Stimulated activated effector memory CD8-positive, alpha-beta T cell treated with anti-CD3 and anti-CD28 coated beads, Interleukin-12 subunit alpha, Interleukin-12 subunit beta, amount 100 ng/mL, for 72 hours (primary cell): ENCODE measurements at regions not wholly inside any gene's neighbourhood (a gene's known extent, or its start where the extent isn't known, plus 50 kb on each side); places are given as distances from the start of the nearest gene placed in this dataset.
"Not testable (repeated sequence)": the region's sequence is repeated elsewhere in the genome, so short reads cannot be mapped to it uniquely, and the experiment has no call there.

Experiments
- ATAC-seq: fragments of 150-1000 bp; cut with Tn5 transposase; 2 replicates; pipeline ENCODE4 v1.10.0; 2021
- DNase-seq, 2 donors: peaks; one replicate each; pipeline ENCODE4 v3.0.0; 2021 to 2022; ENCODE audit warnings: low spot score in 2 of 2
- H3K27ac Mint-ChIP-seq: one replicate; pipeline ENCODE4 v1.8.0; 2022; ENCODE audit warnings: mild to moderate bottlenecking, mixed read lengths
- H3K36me3 Mint-ChIP-seq: one replicate; pipeline ENCODE4 v1.8.0; 2022; ENCODE audit warnings: mild to moderate bottlenecking, mixed read lengths
- H3K4me1 Mint-ChIP-seq: one replicate; pipeline ENCODE4 v1.8.0; 2022; ENCODE audit warnings: mixed read lengths
- H3K4me3 Mint-ChIP-seq: one replicate; pipeline ENCODE4 v1.8.0; 2022; ENCODE audit warnings: mild to moderate bottlenecking, mixed read lengths
- H3K9me3 Mint-ChIP-seq: one replicate; pipeline ENCODE4 v1.8.0; 2022; ENCODE audit warnings: mixed read lengths

DNA sequence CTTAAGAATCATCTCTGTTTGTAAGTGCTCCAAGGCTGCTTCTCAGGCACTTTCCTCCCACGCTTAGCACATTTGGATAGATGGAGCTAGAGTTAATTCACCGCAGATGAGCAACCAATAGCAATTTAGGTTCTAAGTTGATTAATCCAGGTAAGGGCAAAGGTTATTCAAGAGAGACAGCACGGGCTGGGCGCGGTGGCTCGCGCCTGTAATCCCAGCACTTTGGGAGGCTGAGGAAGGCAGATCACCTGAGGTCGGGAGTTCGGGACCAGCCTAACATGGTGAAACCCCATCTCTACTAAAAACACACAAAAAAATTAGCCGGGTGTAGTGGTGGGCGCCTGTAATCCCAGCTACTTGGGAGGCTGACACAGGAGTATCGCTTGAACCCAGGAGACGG is 54.5 kb upstream of the UNC13C start:
- not testable (repeated sequence) for ATAC-seq, H3K9me3 Mint-ChIP-seq, H3K4me3 Mint-ChIP-seq, DNase-seq, H3K36me3 Mint-ChIP-seq, H3K27ac Mint-ChIP-seq, H3K4me1 Mint-ChIP-seq

DNA sequence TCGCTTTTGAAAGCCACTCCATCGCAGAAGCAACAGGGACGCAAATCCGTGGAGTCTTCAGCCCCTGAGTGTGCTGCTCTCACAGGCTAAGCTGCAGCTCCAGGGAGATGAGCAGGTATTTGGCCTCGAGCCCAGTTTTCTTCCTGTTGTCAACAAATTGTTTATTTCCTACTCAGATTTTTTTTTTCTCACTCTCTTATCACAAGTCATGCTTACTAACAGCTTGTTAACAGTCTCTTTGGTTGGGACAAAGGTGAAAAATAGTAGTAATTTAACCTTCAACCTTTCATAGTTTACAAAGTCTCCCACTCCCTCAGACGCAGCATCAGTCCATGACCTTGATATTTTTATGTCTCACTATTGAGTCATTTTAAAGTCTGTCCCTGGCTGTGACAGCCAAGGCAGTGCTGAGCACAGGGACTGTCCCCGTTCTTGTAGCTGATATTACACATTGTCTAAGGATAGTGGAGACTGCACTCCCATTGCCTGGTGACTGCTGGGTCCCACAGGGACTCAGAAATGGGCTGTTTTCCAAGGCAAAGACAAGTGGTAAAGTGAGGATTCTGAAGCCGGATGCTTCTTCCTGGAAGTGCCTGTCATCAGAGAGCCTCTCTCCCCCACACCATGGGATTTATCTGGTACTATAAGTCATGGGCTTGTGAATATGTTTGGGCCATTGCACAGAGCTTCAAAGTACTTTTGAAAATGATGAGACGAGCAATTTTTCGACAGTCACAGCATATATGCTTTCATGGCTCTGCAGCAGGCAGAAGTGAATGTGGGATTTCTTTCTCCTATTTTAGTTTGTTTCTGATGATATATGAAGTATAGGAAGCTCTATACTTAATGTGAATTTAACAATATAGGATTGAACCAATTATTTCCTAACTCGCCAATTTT is 59.8 kb upstream of the UNC13C start:
- Mint-ChIP-seq H3K36me3 (no peaks in the 10 kb centered on the region), H3K4me3 (no peak overlapping the region), H3K27ac (no peak overlapping the region), H3K4me1 (no peaks in the 10 kb centered on the region), H3K9me3 (no peaks in the 10 kb centered on the region)
- ATAC-seq, result peak; percentile 36
- no peak for DNase-seq

DNA sequence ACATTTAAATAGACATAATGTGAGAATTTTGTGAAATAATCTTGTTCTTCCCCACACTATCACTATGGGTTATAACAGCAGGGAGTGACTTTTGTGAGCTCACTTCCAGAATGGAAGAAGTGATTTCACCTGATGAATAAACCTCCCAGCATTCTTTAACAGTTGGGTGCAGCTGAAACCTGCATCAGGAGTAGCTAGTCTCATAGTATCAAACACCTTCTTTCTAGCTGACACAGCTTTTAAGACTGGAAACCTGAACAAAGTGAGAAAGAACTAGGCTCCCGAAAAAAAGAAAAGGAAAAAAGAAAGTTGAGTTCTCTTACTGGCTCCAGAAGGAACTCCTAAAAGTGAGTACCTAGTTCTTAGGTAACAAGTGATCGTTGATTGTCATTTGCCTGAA is 61.1 kb upstream of the UNC13C start:
- DNase-seq, result no peak
- no peaks in the 10 kb centered on the region for H3K36me3 Mint-ChIP-seq
- no peak for ATAC-seq

DNA sequence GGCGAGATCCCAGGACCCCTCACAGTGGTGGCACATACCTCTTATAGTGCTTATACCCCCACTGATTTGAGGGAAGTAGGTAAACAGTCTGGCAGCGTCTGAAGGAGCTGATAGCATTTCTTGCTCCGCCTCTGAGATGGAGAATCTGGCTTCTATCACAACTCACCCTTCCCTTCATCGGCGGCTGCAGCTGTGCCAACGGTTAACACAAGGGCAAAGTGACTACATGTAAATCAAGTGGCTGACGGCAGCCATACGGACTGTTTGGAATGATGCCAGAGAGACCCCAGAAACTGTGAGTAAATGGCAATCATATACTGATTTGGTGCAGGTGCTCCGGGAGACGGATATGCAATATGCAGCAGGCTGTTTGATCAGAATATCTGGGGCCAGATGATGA is 66.8 kb upstream of the UNC13C start:
- ATAC-seq (no peak), DNase-seq (no peak)
- H3K4me1 Mint-ChIP-seq, result no peaks in the 10 kb centered on the region
- no peak overlapping the region for H3K27ac Mint-ChIP-seq
- no peak overlapping the region for H3K4me3 Mint-ChIP-seq
- no peaks in the 10 kb centered on the region for H3K36me3 Mint-ChIP-seq
- H3K9me3 Mint-ChIP-seq, result no peaks in the 10 kb centered on the region

More for the DNA sequence above, 61.1 kb upstream of the UNC13C start:
- Mint-ChIP-seq H3K27ac (no peak overlapping the region), H3K4me1 (no peaks in the 10 kb centered on the region), H3K9me3 (no peaks in the 10 kb centered on the region), H3K4me3 (no peak overlapping the region)

DNA sequence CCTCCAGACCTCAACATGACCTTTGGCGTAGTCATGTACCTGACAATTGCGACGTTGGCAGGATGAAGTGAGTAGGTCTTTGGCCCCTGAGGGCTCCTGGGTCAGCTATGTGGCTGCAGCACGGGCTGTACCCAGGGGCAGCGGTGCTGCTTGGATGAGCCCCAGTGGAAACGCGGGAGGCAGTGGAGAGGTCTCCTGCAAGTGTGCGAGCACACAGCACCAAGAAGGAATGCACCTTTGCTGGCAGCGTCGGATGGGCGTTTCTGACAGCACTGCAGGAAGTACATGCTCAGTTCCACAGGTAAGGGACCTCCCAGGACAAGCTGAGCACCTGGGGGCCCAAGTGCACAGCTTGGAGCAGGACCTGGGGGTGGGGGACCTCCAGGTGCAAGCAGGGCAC is 67.4 kb upstream of the UNC13C start:
- DNase-seq (no peak), ATAC-seq (no peak)
- no peak overlapping the region for H3K4me3 Mint-ChIP-seq
- no peak overlapping the region for H3K27ac Mint-ChIP-seq
- no peaks in the 10 kb centered on the region for H3K9me3 Mint-ChIP-seq
- H3K4me1 Mint-ChIP-seq, result no peaks in the 10 kb centered on the region
- no peaks in the 10 kb centered on the region for H3K36me3 Mint-ChIP-seq

DNA sequence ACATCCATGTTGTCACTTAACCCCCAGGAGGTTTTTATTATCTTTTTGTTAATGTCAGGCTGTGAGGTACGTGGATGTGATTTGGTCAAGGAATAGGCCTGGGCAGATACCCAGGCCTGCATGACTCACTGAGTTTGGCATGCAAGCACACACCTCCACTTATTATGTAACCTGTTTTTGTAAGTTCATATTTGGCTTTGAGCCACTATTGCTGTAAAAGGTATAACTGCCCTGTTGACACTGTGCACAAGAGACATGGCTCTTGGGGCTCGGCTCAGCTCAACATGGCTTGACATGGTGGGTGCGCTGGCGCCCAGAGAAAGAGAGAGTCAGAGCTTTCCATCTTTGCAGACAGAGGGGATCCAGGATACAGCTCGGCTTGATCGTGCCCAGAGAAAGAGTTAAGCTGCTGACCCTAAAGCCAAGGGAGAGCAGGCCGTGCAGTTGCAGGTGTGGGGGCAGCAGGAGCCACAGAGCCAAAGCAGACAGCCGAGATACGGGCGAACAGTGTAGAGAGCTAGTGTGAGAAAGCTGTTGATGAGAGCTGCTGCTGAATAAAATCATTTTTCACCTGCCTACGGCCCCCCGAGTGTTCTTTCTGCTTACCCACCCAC is 67.9 kb upstream of the UNC13C start:
- H3K27ac Mint-ChIP-seq, result no peak overlapping the region
- DNase-seq (no peak), ATAC-seq (no peak)
- no peaks in the 10 kb centered on the region for H3K9me3 Mint-ChIP-seq
- H3K4me3 Mint-ChIP-seq, result no peak overlapping the region
- no peaks in the 10 kb centered on the region for H3K4me1 Mint-ChIP-seq
- no peaks in the 10 kb centered on the region for H3K36me3 Mint-ChIP-seq

DNA sequence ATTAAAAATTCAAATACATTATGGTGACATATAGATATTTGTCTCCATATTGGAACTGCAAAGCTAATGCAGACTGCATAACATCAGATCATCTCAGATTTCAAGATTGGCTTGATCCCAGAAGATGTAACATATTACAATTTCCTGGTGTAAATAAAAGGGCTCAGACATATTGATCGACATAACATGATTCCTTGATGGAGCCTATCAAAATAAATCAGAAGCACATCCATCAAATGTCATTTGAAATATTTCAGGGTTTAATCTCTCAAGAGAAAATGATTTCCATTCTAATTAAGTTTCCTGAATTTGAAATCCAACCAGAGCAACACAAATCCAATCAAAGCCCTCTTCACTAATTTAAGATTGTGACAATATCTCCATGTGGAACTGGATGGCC is 75.1 kb upstream of the UNC13C start:
- H3K9me3 Mint-ChIP-seq, result no peaks in the 10 kb centered on the region
- H3K27ac Mint-ChIP-seq, result no peak overlapping the region
- H3K4me3 Mint-ChIP-seq, result no peak overlapping the region
- H3K4me1 Mint-ChIP-seq, result no peaks in the 10 kb centered on the region
- no peak for DNase-seq
- no peak for ATAC-seq
- H3K36me3 Mint-ChIP-seq, result no peaks in the 10 kb centered on the region

DNA sequence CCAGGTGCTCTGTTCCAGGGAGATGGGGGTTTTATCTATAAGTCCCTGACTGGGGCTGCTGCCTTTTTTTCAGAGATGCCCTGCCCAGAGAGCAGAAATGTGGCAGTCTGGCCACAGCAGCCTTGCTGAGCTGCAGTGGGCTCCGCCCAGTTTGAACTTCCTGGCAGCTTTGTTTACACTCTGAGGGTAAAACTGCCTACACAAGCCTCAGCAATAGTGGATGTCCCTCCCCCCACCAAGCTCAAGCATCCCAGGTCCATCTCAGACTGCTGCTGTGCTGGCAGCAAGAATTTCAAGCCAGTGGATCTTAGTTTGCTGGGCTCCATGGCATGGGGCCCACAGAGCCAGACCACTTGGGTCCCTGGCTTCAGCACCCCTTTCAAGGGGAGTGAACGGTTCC is 84.8 kb upstream of the UNC13C start:
- not testable (repeated sequence) for ATAC-seq, H3K4me1 Mint-ChIP-seq, H3K27ac Mint-ChIP-seq, H3K36me3 Mint-ChIP-seq, H3K9me3 Mint-ChIP-seq, H3K4me3 Mint-ChIP-seq, DNase-seq

DNA sequence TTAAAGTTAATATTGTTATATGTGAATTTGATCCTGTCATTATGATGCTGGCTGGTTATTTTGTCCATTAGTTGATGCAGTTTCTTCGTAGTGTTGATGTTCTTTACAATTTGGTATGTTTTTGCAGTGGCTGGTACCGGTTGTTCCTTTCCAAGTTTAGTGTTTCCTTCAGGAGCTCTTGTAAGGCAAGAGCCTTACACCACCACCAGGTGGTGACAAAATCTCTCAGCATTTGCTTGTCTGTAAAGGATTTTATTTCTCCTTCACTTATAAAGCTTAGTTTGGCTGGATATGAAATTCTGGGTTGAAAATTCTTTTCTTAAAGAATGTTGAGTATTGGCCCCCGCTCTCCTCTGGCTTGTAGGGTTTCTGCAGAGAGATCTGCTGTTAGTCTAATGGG is 86.4 kb upstream of the UNC13C start:
- H3K27ac Mint-ChIP-seq, H3K4me3 Mint-ChIP-seq, DNase-seq, ATAC-seq, H3K9me3 Mint-ChIP-seq, H3K36me3 Mint-ChIP-seq, H3K4me1 Mint-ChIP-seq: not testable (repeated sequence)

DNA sequence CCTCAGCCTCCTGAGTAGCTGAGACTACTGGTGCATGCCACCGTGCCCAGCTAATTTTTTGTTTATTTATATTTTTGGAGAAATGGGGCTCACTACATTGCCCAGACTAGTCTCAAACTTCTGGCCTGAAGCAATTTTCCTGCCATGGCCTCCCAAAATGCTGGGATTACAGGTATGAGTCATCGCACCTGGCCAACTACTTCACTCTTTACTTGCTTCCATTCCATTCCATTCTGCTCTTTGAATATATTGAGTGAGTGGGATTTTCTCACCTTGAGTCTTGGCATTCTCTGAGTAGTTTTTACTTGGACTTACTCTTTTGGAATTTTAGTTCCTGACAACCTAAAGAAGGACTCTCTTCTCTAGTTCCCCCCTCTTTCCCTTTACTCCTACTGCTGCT is 93.8 kb upstream of the UNC13C start:
- Mint-ChIP-seq H3K27ac (no peak overlapping the region), H3K4me1 (no peaks in the 10 kb centered on the region), H3K9me3 (no peaks in the 10 kb centered on the region), H3K36me3 (no peaks in the 10 kb centered on the region), H3K4me3 (no peak overlapping the region)
- no peak for DNase-seq
- ATAC-seq, result no peak

DNA sequence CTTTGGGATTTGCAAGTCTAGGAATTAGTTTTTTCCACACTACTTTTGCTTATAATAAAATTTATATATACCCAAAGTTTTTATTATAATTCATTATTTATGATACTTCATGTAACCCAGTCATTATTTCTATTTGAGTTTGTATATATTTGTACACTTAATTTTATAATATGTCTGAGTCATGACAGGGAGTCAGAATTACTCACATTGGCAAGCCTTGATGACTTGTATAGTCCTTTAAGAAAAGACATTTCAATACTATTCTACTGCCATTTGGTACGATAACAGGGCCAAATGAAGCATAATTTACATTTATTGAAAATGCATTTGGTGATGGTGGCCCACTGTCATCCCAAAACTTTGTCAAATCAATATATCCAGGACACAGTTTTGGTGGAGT is 95.9 kb upstream of the UNC13C start:
- H3K4me1 Mint-ChIP-seq, result no peaks in the 10 kb centered on the region
- H3K27ac Mint-ChIP-seq, result no peak overlapping the region
- H3K4me3 Mint-ChIP-seq, result no peak overlapping the region
- no peak for ATAC-seq
- no peaks in the 10 kb centered on the region for H3K9me3 Mint-ChIP-seq
- H3K36me3 Mint-ChIP-seq, result no peaks in the 10 kb centered on the region
- no peak for DNase-seq

DNA sequence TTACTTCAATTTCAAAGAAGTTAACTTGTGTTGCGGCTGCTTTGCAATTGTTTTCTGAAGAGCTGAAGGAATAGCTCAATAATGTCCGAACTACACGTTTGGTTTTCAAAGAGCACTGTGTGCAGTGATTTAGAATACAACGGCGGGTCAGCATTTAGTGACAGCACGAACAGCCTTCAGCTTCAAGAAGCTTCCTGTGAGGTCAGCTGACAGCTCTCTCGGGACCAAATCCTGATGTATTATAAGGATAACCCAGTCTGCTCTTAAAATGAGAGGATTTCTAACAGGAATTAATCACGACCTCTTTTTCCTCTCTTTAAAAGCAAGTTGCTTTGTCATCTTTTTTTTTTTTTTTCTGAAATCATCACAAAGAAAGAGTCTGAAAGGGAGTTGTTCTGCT is 97.9 kb upstream of the UNC13C start:
- ATAC-seq (no peak), DNase-seq (no peak)
- no peaks in the 10 kb centered on the region for H3K4me1 Mint-ChIP-seq
- H3K36me3 Mint-ChIP-seq, result no peaks in the 10 kb centered on the region
- no peaks in the 10 kb centered on the region for H3K9me3 Mint-ChIP-seq
- no peak overlapping the region for H3K27ac Mint-ChIP-seq
- no peak overlapping the region for H3K4me3 Mint-ChIP-seq

DNA sequence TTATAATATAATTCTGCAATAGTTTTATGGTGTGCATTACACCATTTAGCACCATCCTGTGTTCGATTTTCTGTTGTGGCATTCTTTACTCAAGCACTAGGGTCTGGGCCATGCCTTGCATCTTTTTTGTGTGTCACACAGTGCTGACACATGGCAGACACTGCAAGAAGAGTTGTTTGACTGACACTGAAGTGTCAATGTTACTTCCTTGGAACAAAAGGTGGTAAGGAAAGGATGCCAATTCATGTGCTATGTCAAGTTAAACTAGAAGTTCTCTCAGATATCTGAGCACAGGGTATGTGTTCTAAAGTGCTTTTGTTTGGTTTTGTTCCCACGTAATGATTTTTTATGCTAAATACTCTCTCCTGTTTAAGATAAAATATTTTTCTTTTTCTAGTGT is 102.5 kb upstream of the UNC13C start:
- DNase-seq (no peak), ATAC-seq (no peak)
- H3K9me3 Mint-ChIP-seq, result peaks cover 7% of the 10 kb centered on the region
- H3K27ac Mint-ChIP-seq, result no peak overlapping the region
- no peak overlapping the region for H3K4me3 Mint-ChIP-seq
- H3K36me3 Mint-ChIP-seq, result no peaks in the 10 kb centered on the region
- no peaks in the 10 kb centered on the region for H3K4me1 Mint-ChIP-seq

DNA sequence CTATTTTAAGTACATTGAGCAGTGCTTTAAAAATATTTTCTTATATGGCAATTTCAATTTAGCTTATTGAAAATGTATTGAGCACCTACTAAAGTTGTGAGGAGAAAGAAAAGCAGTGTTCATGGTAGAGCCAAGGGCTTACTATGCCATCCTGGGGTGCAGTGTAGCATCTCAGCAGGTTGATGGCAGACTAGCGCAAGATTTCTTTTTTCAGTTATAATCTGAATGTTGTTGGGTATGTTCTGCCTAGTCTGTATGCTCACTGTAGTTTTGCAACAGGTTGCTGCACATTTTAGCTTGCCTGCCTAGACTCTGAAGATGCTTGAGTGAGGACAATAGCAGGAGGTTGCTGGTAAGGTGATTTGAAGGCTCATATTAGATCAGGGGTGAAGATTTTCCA is 103.1 kb upstream of the UNC13C start:
- H3K27ac Mint-ChIP-seq, result no peak overlapping the region
- no peak for ATAC-seq

DNA sequence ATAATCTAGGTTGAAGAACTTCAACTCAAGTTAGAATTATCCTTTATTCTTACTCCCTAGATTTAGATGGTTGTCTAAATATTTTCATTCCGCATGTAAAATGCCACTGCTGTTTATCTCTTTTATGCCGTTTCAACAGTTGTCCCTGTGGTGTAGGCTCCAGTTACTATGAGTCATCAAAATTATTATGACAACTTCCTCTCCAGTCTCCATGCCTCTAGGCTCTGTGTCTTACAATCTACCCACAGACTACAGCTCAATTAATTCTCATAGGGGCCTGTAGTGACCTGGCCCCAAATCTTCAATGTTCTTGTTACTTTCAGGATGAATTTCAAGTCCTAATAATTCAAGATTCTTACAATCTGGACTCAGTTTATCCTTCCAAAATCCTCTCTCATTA is 105.8 kb upstream of the UNC13C start:
- H3K4me3 Mint-ChIP-seq, result no peak overlapping the region
- DNase-seq (no peak), ATAC-seq (no peak)
- peaks cover 7% of the 10 kb centered on the region for H3K9me3 Mint-ChIP-seq
- H3K27ac Mint-ChIP-seq, result no peak overlapping the region
- H3K36me3 Mint-ChIP-seq, result no peaks in the 10 kb centered on the region
- H3K4me1 Mint-ChIP-seq, result no peaks in the 10 kb centered on the region

More for the DNA sequence above, 103.1 kb upstream of the UNC13C start:
- no peak for DNase-seq
- Mint-ChIP-seq H3K4me1 (no peaks in the 10 kb centered on the region), H3K9me3 (peaks cover 7% of the 10 kb centered on the region), H3K36me3 (no peaks in the 10 kb centered on the region), H3K4me3 (no peak overlapping the region)

DNA sequence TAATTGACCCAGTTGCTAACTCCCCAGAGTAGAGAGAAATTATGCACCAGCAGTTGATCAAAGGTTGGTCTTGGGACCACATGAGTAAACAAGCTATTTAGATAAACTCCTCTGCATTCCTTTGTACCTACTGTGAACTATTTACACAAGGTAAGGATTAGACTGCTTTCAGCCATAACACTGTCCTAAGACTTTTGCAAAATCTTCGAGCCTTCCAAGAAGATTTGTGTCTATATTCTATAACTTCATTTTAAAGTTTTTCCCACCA is 108.5 kb upstream of the UNC13C start:
- no peaks in the 10 kb centered on the region for H3K36me3 Mint-ChIP-seq
- no peak for DNase-seq
- H3K4me3 Mint-ChIP-seq, result no peak overlapping the region
- H3K4me1 Mint-ChIP-seq, result no peaks in the 10 kb centered on the region
- no peak for ATAC-seq
- no peak overlapping the region for H3K27ac Mint-ChIP-seq
- H3K9me3 Mint-ChIP-seq, result peaks cover 7% of the 10 kb centered on the region
